GM12878 (cell line): ENCODE measurements at regions not wholly inside any gene's neighbourhood (a gene's known extent, or its start where the extent isn't known, plus 50 kb on each side); places are given as distances from the start of the nearest gene placed in this dataset.
A peak's percentile ranks its signal among the peaks of the same experiment; 100 is the strongest.

Source experiments
- ATAC-seq: fragments of 200-7000 bp; cut with Tn5 transposase; 3 replicates; pipeline ENCODE4 v1.9.1; 2020; ENCODE audit warnings: mild to moderate bottlenecking, moderate library complexity
- BruUV-seq: library from RNA; stranded (reverse); fragments of 400-500 nt; replicated peaks from 2 replicates; lab custom pipeline; 2021; lab: Mats Ljungman, UMichigan
- CTCF ChIA-PET: fragments of 300-600 bp; sonication (Branson Sonifier 250); formaldehyde crosslinking; extraction: SDS; loops from one replicate; lab custom pipeline; 2021; ENCODE audit warnings: inconsistent platforms; lab: Yijun Ruan, JAX
- POLR2A ChIA-PET: fragments of 350-600 bp; formaldehyde crosslinking; extraction: SDS; loops from one replicate; lab custom pipeline; 2021; ENCODE audit warnings: inconsistent platforms; lab: Charles Lee
- RAD21 ChIA-PET: fragments of 300-600 bp; sonication (Branson Sonifier 250); formaldehyde crosslinking; loops from one replicate; lab custom pipeline; 2023; ENCODE audit warnings: antibody characterized with exemption; ENCODE audit not compliant: unreplicated experiment; lab: Charles Lee
- SMC1A ChIA-PET: fragments of 300-600 bp; sonication (Branson Sonifier 250); formaldehyde crosslinking; loops from one replicate; lab custom pipeline; 2023; ENCODE audit not compliant: unreplicated experiment, uncharacterized antibody; lab: Charles Lee
- DNase-seq: peaks from one replicate; pipeline ENCODE4 v3.0.0-alpha.2; 2011; ENCODE audit warnings: low read depth, low spot score
- FAIRE-seq: peaks from 3 replicates; lab custom pipeline; 2011; peaks lifted over from hg19 to GRCh38; lab: Jason Lieb, UNC
- H2AFZ ChIP-seq: 2 replicates; pipeline ENCODE4 v1.6.0; 2011; ENCODE audit warnings: low read depth, low read length, control low read depth; ENCODE audit not compliant: control insufficient read depth
- H3K27ac ChIP-seq: 2 replicates; pipeline ENCODE4 v1.5.1; 2011; ENCODE audit warnings: control low read depth; ENCODE audit not compliant: control insufficient read depth, insufficient read depth
- H3K27me3 ChIP-seq, 2 experiments: replicated peaks in 1 of 2; 2 replicates each; pipeline versions ENCODE4 v1.6.0 to v1.6.1; 2011; ENCODE audit warnings: low read length in 1 of 2; ENCODE audit not compliant: control insufficient read depth in 2 of 2, insufficient read depth in 2 of 2
- H3K36me3 ChIP-seq, 2 experiments: 2 replicates each; pipeline ENCODE4 v1.5.1; 2011; ENCODE audit warnings: low read length in 1 of 2; ENCODE audit not compliant: control insufficient read depth in 2 of 2, insufficient read depth in 2 of 2
- H3K4me1 ChIP-seq: 2 replicates; pipeline ENCODE4 v1.6.1; 2011; ENCODE audit warnings: mild to moderate bottlenecking, low read length, moderate library complexity, mixed read lengths; ENCODE audit not compliant: control insufficient read depth, insufficient read depth
- H3K4me2 ChIP-seq: 2 replicates; pipeline ENCODE4 v1.6.0; 2011; ENCODE audit warnings: control low read depth; ENCODE audit not compliant: control insufficient read depth, insufficient read depth
- H3K4me3 ChIP-seq: fragments of 200-600 bp; sonication (generic); 2 replicates; pipeline ENCODE4 v1.5.1; 2016
- H3K79me2 ChIP-seq: 2 replicates; pipeline ENCODE4 v1.6.0; 2011; ENCODE audit warnings: low read length; ENCODE audit not compliant: control insufficient read depth, insufficient read depth
- H3K9ac ChIP-seq: 2 replicates; pipeline ENCODE4 v1.8.0; 2011; ENCODE audit warnings: low read length, control low read depth, mixed read lengths; ENCODE audit not compliant: control insufficient read depth, insufficient read depth
- H3K9me3 ChIP-seq: replicated peaks from 3 replicates; pipeline ENCODE4 v1.5.1; 2011; ENCODE audit warnings: mild to moderate bottlenecking, low read length; ENCODE audit not compliant: control insufficient read depth, insufficient read depth
- H4K20me1 ChIP-seq: 2 replicates; pipeline ENCODE4 v1.6.0; 2011; ENCODE audit not compliant: control insufficient read depth, insufficient read depth
- IKZF1 ChIP-seq: fragments of 450-650 bp; conservative IDR thresholded peaks from 2 replicates; pipeline ENCODE4 v1.6.1; 2017; ENCODE audit warnings: antibody characterized with exemption, mild to moderate bottlenecking
- IKZF2 ChIP-seq, 2 experiments: fragments of 450-650 bp; IDR thresholded peaks; 2 replicates each; pipeline ENCODE4 v1.6.1; 2017; ENCODE audit warnings: mild to moderate bottlenecking in 2 of 2, moderate library complexity in 2 of 2
- LARP7 ChIP-seq: fragments of 450-650 bp; IDR thresholded peaks from 2 replicates; pipeline ENCODE4 v1.6.1; 2017; ENCODE audit warnings: mild to moderate bottlenecking
- TAF1 ChIP-seq: IDR thresholded peaks from 2 replicates; pipeline ENCODE4 v1.6.1; 2011; ENCODE audit warnings: mild to moderate bottlenecking, low read depth, low read length, borderline replicate concordance
- in situ Hi-C: fragments of 300-500 bp; cut with MboI; formaldehyde crosslinking; loops from 9 replicates; pipeline ENCODE4 v1.14.3; 2018; ENCODE audit warnings: mixed read lengths
- intact Hi-C: fragments of 100-400 bp; cut with micrococcal nuclease; formaldehyde crosslinking; loops from one replicate; pipeline ENCODE4 v1.14.2; 2022; ENCODE audit not compliant: unreplicated experiment
- TF ChIP-seq, protein P1 (sequence below): fragments of 450-650 bp; IDR thresholded peaks from 2 replicates; pipeline ENCODE4 v1.6.1; 2016; ENCODE audit warnings: mild to moderate bottlenecking, moderate library complexity, borderline replicate concordance

DNA sequence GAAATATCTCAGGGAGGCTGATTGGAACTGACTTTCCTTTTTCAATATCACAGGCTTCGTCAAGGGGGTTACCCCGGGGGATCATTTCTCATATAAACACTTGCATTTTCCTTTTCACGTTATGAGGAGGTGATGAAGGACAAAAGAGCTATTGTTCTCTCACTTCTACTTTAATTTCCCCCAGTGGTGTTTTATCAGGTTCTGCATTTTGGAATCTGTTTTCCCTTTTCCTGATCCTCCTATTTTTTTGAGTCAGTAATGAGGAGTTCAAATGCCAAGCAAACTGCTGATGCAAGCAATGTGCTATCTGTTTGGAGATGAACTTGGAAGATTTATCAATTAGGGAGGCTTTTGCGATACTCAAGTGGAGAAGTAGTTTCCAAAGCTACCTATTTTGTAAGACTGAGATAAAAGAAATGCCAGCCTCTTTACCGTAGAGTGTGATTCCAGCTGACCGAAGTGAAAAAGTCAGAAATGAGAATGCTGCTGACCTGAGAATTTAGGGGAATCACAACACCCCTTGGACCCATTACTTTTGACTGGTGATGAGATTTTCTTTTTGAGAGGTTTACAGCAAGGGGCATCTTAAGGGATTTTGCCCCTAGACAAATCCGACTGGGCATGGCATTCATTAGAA lies 556.0 kb downstream of the RNF144A start (continued):
- TF ChIP-seq, protein P1, sequence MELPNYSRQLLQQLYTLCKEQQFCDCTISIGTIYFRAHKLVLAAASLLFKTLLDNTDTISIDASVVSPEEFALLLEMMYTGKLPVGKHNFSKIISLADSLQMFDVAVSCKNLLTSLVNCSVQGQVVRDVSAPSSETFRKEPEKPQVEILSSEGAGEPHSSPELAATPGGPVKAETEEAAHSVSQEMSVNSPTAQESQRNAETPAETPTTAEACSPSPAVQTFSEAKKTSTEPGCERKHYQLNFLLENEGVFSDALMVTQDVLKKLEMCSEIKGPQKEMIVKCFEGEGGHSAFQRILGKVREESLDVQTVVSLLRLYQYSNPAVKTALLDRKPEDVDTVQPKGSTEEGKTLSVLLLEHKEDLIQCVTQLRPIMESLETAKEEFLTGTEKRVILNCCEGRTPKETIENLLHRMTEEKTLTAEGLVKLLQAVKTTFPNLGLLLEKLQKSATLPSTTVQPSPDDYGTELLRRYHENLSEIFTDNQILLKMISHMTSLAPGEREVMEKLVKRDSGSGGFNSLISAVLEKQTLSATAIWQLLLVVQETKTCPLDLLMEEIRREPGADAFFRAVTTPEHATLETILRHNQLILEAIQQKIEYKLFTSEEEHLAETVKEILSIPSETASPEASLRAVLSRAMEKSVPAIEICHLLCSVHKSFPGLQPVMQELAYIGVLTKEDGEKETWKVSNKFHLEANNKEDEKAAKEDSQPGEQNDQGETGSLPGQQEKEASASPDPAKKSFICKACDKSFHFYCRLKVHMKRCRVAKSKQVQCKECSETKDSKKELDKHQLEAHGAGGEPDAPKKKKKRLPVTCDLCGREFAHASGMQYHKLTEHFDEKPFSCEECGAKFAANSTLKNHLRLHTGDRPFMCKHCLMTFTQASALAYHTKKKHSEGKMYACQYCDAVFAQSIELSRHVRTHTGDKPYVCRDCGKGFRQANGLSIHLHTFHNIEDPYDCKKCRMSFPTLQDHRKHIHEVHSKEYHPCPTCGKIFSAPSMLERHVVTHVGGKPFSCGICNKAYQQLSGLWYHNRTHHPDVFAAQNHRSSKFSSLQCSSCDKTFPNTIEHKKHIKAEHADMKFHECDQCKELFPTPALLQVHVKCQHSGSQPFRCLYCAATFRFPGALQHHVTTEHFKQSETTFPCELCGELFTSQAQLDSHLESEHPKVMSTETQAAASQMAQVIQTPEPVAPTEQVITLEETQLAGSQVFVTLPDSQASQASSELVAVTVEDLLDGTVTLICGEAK, result no peak
- TF ChIP-seq LARP7, result no peak
- TF ChIP-seq IKZF2 (IDR thresholded peaks at IDR 0.05), result peak; percentile 92 to 93
- peak; percentile 90 for TF ChIP-seq IKZF1

DNA sequence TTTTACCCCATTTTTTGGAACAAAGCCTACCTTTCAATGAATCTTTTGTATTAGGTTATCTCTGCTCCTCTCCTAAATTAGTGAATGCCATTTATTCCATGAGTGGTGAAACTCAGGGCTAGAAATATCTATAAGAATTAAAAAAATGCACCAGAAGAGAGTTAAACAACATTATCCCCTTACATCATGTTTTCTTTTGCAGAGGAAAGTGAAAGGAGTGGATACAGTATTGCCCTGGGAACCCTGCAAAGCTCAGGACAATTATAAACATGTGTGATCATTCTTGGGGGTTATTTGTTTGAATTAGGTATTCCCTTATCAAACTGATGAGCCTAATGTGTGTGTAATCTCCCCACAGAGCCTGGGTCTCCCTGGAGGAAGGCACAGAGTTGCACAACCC lies 559.2 kb downstream of the RNF144A start:
- POLR2A ChIA-PET, result no interaction called here
- BruUV-seq, result no TSS peak
- H3K27me3 ChIP-seq, result no peaks in the 10 kb centered on the region
- H2AFZ ChIP-seq, result no peak overlapping the region
- H4K20me1 ChIP-seq, result no peaks in the 10 kb centered on the region
- H3K27ac ChIP-seq, result no peak overlapping the region
- no peak for DNase-seq
- H3K9ac ChIP-seq, result no peak overlapping the region
- no peaks in the 10 kb centered on the region for H3K79me2 ChIP-seq
- intact Hi-C loops, result no loop called here
- CTCF ChIA-PET, result interaction anchor here (1.2 to 1.4 kb wide), 2 partner anchors 8 to 21 kb away, joined by 3 read pairs; no protein-coding TSS in a partner anchor
- no peaks in the 10 kb centered on the region for H3K4me1 ChIP-seq
- in situ Hi-C loops, result no loop called here
- RAD21 ChIA-PET, result no interaction called here
- H3K36me3 ChIP-seq, result no peaks in the 10 kb centered on the region
- SMC1A ChIA-PET, result interaction anchor here (1.2 to 1.8 kb wide), 2 partner anchors 8 to 35 kb away, joined by 3 to 5 read pairs; no protein-coding TSS in a partner anchor
- ATAC-seq, result no peak
- H3K9me3 ChIP-seq, result no peaks in the 10 kb centered on the region; the same call in 2 of the 3 replicates
- no peak for TF ChIP-seq TAF1
- no peak overlapping the region for H3K4me3 ChIP-seq
- FAIRE-seq, result no peak
- no peak overlapping the region for H3K4me2 ChIP-seq
